IMR-90 (cell line): ENCODE measurements at regions not wholly inside any gene's neighbourhood (a gene's known extent, or its start where the extent isn't known, plus 50 kb on each side); places are given as distances from the start of the nearest gene placed in this dataset.

Experiments used
- BHLHE40 ChIP-seq: fragments of 150-350 bp; IDR thresholded peaks from 2 replicates; pipeline ENCODE4 v1.6.1; 2016; ENCODE audit warnings: mild to moderate bottlenecking, low read depth, low read length
- CEBPB ChIP-seq: IDR thresholded peaks from 2 replicates; pipeline ENCODE4 v1.6.1; 2012; ENCODE audit warnings: low read depth, low read length, improper control_type of control experiment
- CTCF ChIP-seq: conservative IDR thresholded peaks from 2 replicates; pipeline ENCODE4 v1.5.1; 2012; ENCODE audit warnings: mild to moderate bottlenecking, low read depth, low read length, improper control_type of control experiment
- FOS ChIP-seq: fragments of 150-350 bp; IDR thresholded peaks from 2 replicates; pipeline ENCODE4 v1.6.1; 2016; ENCODE audit warnings: low read depth, low read length
- MAZ ChIP-seq: IDR thresholded peaks from 2 replicates; pipeline ENCODE4 v1.6.1; 2012; ENCODE audit warnings: low read depth, mild to moderate bottlenecking, low read length, improper control_type of control experiment, moderate library complexity, borderline replicate concordance
- NFE2L2 ChIP-seq: fragments of 150-350 bp; IDR thresholded peaks from 2 replicates; pipeline ENCODE4 v1.6.1; 2016; ENCODE audit warnings: low read depth, mild to moderate bottlenecking, low read length
- POLR2A ChIP-seq: IDR thresholded peaks from 2 replicates; pipeline ENCODE4 v1.6.1; 2012; ENCODE audit warnings: mild to moderate bottlenecking, low read depth, low read length
- RAD21 ChIP-seq: IDR thresholded peaks from 2 replicates; pipeline ENCODE4 v1.6.1; 2012; ENCODE audit warnings: low read length, improper control_type of control experiment
- RFX5 ChIP-seq: IDR thresholded peaks from 2 replicates; pipeline ENCODE4 v1.8.0; 2012; ENCODE audit warnings: low read depth, mild to moderate bottlenecking, low read length, moderate library complexity
- SMC3 ChIP-seq: fragments of 150-350 bp; IDR thresholded peaks from 2 replicates; pipeline ENCODE4 v1.6.1; 2016; ENCODE audit warnings: low read depth, mild to moderate bottlenecking, antibody characterized with exemption, low read length, moderate library complexity

- TF ChIP-seq CTCF, result no peak
- TF ChIP-seq POLR2A, result no peak
- no peak for TF ChIP-seq FOS
- TF ChIP-seq BHLHE40, result no peak
- TF ChIP-seq RFX5, result no peak
- no peak for TF ChIP-seq MAZ
- no peak for TF ChIP-seq SMC3
- TF ChIP-seq CEBPB, result no peak
- TF ChIP-seq NFE2L2, result no peak
- no peak for TF ChIP-seq RAD21
These were observed 412.9 kb downstream of the SLC4A3 start for GRCh38 chr2:220040346-220040745.
